ENCODE measurements at regions not wholly inside any gene's neighbourhood (a gene's known extent, or its start where the extent isn't known, plus 50 kb on each side); places are given as distances from the start of the nearest gene placed in this dataset.

DNA sequence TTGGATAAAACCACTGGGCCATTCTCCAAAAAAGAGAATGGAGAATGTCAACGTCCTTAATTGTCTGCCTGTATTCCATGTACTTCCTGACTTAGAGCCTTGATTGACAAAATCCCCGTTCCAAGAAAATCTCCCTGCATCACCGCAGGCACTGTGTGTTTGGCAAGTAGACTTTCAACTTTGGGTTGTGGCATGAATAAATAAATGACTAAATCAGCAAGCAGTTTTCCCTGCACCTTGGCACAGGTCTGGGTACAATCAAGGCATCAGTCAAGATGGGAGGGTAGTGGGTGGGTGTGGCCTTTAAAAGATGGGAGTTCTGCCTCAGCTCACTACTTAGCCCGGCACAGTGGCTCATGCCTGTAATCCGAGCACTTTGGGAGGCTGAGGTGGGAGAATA is 248.5 kb upstream of the RPL38 start:
- no peak for DNase-seq (ENCODE audit: low spot score)

DNA sequence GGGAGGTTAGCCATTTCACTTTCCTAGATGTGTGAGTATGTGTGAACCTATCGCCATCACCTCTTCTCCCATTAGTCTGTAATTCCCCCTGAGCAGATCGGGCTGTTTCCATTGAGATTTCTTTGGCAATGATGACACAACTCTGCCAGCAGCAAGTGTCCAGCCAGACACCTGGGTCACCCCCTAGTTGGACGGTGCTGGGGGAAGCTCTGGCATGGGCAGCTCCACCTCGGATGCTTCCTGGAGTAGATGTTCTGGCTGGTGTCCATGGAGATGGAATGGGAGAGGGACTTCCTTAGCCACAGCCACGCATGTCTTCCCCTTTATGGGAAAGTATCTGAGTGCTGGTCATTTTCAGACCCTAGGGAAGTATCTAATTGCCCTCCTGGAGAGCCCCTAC is 247.9 kb upstream of the RPL38 start:
- DNase-seq (ENCODE audit: low spot score): no peak

DNA sequence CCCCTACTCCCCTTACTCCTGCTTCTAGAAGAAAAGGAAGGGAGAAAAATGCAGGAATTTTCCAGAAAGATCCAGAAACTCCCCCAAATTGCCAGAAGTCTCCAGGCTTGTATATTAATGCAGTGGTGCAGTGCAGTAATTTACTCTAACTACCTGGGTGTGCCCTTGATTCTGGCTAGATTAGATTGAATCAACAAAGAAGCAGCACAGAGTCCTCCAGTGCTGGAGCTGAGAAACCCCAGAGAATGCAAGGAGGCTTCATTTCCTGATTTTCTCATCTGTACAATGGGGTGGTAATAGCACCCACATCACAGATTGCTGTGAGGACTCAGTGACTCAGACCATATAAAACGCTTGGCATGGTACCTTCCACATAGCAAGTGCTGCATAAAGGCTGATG is 247.3 kb upstream of the RPL38 start:
- DNase-seq (ENCODE audit: low spot score): no peak

DNA sequence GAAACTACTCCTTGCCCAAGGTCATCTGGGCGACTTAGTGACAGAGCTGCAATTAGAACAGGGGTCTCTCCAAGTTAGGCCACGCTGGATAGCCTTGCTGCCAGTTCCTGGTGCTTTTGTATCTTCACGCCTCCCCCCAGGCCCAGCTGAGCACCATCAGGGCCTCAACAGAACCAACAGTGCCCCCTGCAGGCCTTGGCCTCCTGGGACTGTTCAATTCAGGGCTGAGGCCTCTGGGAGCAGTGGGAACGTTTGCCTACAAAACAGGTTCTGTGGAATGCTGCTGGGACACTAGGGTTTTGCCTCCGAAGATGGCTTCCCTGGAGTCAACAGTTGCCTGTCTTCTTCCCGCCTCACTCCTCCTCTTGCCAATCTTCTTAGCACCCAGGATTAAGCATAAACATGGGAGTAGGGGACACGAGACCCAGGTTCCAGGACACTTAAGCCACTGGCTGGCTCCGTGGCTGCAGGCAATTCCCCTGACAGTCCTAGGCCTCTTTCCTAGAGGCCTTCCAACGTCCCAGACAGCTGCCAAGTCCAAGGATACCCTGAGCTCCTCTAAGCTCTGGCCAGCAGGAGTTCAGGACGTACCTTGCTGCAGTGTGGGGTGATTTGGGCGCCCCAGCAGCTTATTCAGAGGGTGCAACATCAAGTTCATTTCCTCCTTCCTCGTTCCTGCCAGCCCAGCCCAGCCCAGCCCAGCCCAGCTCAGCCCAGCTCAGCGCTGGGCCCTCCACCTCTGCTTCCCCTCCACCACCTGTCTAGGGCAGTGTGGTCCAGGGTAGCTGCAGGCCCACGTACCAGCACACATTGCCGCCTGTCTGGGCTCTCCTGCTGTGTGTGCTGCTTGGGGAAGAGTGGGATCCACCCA is 246.6 kb upstream of the RPL38 start:
- DNase-seq (ENCODE audit: low spot score): peak; percentile 60

DNA sequence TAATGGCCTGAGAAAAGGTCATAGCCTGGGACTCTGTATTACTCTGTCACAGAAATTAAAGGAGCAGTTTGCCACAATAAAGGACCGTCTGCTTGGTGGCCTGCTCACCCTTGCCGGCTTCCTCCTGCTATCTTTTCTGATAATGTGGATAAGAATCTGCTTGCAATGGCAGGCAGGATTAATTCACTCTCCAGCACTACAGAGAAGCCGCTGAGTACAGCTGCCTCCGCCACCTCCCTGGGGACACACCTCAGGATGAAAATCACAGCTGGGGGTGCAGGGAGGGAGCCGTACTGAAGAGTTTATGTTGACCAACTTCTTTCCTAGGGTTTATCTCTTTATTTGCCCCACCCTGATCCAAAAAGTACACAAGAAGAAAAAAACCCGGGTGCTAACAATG is 245.9 kb upstream of the RPL38 start:
- no peak for DNase-seq (ENCODE audit: low spot score)

DNA sequence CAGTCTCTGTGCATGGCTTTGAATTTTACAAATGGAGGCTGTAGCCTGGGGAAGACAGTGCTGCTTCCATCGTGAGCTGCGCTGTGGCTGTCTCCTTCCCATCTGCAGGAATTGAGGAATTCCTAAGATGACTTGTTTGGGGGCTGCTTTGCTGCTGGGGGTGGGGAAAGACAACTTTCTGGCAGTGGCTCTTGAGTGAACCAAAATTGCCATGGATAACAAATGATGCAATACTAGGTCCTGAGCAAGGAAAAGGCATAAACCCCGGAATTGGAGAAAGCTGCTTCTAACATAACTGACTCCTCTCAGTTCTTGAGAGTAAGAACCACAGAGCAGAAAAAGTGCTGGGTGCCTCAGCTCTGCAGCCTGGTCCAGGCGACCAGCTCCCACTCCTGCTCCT is 245.0 kb upstream of the RPL38 start:
- no peak for DNase-seq (ENCODE audit: low spot score)

DNA sequence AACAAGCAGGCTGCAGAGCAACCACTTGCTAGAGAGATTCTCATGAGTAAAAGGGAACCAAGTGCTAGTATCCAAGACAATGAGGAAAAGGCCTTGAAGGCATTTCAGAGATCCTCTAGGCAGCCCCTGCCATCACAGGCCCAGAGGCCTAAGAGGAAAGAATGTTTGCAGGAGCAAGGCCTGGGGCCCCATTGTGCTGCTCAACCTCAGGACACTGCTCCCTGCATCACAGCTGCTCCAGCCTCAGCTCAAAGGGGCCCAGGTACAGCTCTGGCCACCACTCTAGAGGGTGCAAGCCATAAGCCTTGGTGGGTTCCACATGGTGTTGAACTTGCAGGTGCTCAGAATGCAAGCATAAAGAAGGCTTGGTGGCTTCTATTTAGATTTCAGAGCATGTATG is 243.0 kb upstream of the RPL38 start:
- no peak for DNase-seq (ENCODE audit: low spot score)

DNA sequence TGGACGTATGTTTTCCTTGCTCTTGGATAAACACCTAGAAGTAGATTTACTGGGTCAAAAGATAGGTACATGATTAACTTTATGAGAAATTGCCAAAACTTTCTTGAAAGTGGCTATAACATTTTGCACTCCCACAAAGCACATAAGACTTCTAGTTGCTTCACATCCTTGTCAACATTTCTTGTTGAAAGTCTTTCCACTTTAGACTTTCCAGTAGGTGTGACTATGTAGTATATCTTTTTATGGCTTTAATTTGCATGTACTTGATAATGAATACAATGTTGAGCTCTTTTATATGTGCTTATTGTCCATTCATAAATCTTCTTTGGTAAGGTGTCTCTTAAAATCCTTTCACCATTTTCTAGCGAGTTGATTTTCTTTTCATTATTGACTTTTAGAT is 241.2 kb upstream of the RPL38 start:
- DNase-seq (ENCODE audit: low spot score): no peak

DNA sequence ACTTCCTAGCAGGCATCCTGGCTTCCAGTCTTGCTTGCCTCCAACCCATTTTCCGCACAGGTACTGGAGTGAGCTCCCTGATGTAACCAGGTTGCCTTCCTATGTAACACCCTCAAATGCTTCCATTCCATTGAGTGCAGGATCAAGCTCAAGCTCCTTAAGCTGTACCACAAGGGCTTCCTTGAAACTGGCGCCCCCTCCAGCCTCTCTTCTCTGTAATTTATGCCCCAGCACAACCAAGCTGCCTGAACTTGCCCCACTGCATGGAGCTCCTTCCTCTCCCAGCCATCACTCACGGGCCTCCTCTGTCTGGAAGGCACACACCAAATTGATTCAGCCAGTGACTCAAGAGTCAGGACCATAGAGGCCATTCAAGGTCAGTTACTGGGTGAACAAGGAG is 234.8 kb upstream of the RPL38 start:
- no peak for DNase-seq (ENCODE audit: low spot score)

DNA sequence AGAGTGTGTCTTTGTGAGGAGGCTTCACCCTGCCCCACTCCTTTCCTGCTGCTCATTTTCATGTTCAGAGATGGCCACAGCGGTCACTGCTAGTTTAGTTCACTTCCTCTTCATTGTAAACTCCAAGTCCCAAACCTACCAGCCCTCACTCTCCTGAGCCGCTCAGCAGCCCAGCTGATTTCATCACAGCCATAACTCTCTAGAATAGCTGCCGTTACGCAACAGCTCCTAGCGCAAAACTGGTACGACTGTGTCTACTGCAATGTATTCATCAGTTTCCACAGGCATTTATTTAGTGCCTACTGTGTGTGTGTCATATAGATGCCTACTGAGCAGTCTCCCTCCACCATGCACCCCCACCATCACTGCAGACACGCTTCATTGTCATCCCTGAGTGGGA is 233.5 kb upstream of the RPL38 start:
- peak; percentile 45 for DNase-seq (ENCODE audit: low spot score)

DNA sequence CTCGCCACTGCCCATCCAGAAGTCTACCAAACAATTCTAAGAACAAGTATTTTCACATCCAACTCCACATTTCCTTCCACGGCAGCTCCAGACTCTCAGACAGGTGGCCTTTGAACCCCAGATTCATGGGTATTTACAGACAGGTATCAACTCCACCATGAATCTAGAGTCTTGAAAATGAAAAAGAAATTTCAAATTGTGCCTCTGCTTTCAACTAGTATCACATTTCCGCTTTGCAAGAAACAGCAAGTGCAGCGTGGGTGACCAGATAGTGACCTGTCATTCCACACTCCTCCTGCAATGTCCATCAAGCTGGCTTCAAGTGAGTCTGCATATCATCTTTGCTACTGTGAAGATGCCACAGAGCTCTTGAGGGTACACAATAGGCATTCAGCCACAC is 232.4 kb upstream of the RPL38 start:
- no peak for DNase-seq (ENCODE audit: low spot score)

DNA sequence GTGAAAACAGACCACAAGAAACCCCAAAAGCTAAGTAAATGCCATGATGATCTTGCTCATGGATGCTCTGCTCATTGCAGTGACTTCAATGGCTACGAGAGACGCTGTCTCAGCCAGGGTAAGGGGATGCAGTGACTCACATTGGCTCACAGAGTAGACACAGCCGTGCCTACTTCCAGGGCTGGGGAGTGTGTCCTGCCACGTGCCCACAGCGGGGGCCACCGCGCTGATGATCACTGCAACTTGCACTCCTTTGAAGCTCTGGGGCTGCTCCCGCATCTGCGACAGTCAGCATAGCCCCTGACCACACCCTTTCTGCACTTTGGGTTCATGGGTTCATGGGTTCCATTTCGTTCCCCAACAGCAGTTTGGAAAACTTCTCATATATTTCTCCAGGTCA is 231.4 kb upstream of the RPL38 start:
- no peak for DNase-seq (ENCODE audit: low spot score)

DNA sequence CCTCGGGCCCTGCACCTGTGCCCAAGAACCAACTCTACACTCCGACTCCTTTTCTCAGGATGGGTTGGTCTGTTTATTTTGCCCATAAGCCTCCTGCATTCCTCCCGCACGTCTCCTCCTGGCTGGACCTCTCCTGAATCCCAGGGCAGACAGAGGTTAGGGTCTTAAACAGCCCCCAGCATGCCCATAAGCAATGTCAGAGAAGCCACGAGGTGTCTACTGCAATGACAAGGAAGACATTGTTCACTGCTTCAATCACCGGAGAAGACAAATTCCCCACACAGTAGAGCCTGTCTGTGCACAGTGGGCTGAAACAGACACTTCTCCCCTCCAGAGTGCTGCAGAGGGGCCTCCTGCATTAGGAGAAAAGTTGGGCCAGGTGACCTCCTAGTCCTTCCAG is 230.6 kb upstream of the RPL38 start:
- DNase-seq (ENCODE audit: low spot score): no peak

DNA sequence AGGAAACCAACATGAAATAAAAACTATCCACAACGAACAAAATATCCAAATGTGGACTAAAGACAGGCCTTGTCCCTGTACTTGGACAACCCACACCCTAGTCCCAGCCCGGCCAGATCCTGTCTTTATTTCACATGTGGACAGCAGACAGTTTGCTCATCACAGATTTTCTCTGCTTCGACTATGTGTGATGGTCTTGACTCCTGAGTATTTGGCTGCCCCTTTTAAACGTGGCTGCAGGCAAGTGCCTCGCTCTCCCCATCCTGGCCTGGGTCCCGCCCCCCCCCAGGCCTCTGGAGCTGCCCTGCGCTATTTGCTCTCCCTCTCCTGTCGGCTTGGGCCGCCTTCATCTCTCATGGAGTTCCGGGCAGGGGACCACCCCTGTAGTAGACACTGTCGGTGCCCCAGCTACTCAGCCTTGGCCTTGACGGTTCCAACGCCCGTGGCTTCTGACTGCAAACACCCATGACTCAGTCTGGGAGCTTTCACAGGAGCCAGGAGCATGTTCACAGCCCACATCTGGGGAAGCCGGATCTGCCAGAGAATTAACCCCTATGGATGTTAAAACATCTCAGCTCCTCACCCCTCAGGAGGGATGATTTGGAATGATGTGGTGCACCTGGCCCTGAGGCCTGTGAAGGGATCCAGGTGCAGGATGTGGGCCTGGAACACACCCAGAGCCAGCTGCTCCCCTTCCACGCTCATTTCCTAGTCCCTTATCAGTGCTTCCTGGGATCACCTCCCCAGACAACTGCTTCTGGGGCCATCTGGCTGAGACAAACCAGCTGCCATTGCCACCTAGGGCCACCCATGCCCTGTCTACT is 229.7 kb upstream of the RPL38 start:
- DNase-seq (ENCODE audit: low spot score): peak; percentile 27

DNA sequence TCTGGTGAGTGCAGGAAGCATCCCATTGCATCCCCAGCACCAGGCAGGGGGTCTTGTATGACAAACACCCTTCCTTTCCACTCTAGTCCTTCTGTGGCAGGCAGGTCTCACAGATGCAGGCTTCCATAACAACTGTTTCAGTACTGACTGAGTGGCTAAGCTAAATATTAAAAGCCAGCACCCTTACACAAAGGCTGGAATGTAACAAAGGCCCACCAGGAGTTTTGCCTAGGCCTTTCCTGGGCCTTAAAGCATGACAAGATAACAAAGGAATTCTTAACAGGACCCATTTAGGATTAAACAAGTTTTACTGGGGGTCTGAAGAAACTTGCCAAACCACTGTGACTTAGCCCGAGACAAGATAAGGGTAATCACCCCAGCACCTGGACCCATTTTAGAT is 228.9 kb upstream of the RPL38 start:
- no peak for DNase-seq (ENCODE audit: low spot score)

DNA sequence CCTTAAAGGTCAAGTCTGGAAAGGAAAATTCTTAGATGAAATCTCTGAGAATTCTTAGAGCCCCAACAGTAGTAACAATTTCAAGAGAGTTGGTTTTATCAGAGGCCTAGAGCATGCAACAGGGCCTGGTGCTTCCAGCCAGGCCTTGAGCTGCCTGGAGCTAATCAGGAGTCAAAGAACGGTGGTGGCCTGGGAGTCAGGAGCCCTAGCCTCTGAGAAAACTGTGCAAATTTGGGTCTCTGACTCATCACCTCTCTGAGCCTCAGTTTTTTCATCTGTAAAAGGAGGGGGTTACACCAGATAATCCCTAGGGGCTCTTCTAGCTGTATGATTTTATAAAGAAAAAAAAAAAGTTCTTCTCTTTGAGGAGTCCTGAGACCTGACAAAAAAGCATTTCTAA is 227.3 kb upstream of the RPL38 start:
- no peak for DNase-seq (ENCODE audit: low spot score)

DNA sequence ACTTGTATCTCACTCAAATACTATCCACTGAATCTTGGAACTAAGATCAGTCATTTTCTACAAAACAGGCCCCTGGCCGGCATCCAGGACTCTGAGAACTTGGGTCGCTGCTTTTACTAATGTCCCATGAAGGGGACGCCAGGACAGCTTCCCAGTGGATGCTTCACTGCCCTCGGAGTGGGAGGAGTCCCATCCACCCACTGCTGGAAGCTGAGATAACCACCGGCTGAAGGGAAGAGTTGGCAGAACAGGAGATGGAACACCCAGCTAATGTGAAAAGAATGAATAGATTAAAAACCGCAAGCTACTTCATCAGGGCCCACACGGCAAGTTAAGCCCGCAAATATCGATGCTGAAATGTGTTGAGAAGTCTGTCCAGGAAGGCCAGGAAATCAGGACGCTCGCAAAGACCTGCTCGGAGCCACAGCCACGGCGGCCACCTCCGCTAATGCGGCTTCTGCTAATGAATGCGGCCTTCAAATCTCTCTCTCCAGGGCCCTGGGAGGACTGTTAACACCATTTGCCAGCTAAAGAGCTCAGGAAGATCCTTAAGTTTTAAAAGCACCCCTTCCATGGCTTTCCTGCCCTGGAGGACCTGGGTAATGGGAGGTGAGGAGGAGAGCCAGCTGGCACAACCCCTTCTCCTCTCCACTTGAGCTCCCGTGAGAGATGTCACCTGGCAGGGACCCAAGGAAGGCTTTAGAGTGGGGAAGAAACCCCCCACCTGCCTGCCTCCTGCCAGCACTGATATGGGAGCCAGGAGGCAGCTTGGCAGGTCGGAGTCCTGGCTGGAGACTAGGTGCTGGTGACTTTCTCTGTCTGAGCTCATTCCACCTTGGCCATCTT is 226.6 kb upstream of the RPL38 start:
- peak; percentile 59 for DNase-seq (ENCODE audit: low spot score)

DNA sequence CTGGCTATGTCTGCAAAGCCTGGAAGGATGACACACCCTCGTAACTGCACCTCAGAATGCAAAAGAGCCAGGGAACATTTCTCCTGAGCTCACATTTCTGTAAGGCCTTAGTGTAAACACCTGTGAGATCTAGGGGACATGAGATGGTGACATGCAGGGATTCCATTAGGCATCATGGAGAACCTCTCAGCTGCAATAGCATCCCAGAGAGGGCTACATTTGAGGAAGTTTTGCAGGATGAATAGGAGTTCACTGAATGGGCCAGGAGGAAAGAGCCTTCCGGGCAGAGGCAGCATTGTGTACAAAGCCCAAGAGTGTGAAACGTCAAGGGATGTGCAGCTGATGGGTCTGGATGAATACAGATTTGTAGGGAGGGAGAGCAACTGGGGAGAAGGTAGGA is 223.0 kb upstream of the RPL38 start:
- DNase-seq (ENCODE audit: low spot score): no peak

DNA sequence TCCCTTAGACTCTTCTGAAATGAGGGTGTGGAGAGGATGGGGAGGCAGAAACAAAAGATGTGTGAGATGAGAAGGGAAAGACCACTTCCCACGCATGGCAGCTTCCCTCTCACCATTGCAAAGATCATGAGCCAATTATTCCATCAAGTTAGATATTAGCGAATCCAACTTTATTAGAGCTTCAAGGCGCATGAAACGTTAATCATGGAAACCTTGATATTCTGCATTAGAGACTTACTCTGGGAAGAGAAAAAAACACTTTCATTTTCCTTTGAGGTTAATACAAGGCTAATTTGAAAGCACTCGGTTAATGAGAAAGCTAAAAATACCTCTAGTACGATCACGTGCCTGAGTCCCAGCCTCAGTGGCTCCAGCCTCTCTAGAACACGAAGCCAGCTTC is 220.6 kb upstream of the RPL38 start:
- DNase-seq (ENCODE audit: low spot score): no peak

DNA sequence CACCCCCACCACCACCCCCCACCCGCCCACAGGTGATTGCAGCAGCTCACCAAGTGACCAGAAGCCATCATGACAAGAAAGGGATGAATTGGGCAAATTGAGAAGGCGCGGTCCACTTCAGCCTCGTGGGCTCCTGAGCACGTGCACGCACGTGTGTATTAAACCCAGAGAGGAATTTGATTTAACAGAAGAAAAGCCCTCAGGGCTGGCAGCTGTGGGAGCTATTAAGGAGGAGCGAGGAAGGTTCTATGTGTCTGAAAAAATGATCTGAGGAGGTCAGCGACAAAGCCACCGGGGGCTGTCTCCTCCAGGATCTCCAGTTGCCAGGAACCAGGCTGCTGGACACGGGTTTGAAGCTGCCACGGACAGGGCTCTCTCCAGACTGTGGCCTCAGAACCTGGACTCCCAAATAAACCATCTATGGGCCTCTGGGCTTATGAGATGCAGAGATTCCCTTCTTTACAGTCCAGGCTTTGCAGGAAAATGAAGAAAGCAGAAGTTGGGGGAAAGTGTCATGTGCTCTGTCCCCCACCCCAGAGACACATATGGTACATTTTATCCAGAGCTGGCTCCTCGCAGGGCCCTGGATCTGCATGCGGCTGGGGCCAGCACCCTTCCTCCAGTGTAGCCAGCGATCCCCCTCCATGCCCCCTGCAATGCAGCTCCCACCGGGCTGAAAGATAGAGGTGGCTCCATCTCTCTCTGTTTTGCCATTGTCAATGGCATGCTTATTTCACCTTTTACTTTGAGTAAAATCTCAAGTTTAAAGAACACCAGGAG is 219.7 kb upstream of the RPL38 start:
- DNase-seq (ENCODE audit: low spot score): no peak

DNA sequence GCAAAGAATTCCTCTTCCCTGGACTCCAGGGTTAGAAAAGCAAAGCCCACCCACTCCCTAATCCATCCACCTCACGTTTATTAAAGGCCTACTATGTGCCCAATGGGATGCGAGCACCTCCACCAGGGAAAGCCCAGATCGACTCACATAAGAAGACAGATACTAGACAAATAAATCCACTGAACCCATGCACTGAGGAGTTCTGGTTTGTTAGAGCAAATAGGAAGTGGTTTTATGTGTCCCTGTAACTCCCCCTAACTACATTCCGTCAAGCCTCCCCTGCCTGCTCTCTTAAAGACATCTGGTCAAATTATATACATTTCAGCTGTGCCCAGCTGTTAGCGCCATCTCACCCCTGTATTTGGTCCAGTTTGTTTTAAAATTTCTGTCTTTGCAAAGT is 218.5 kb upstream of the RPL38 start:
- DNase-seq (ENCODE audit: low spot score): no peak

Data from AG08395 (cell line).